Neural progenitor cell (in vitro differentiated cells): ENCODE measurements at regions not wholly inside any gene's neighbourhood (a gene's known extent, or its start where the extent isn't known, plus 50 kb on each side); places are given as distances from the start of the nearest gene placed in this dataset.

Source experiments
- EZH2 ChIP-seq: fragments of 200-600 bp; sonication (generic); IDR thresholded peaks from 2 replicates; pipeline ENCODE4 v1.6.1; 2017; ENCODE audit warnings: antibody characterized with exemption, mild to moderate bottlenecking, moderate library complexity
- TF ChIP-seq, protein P1 (sequence below): fragments of 200-600 bp; sonication (generic); IDR thresholded peaks from 2 replicates; pipeline ENCODE4 v1.5.1; 2017; ENCODE audit warnings: antibody characterized with exemption, mild to moderate bottlenecking

DNA sequence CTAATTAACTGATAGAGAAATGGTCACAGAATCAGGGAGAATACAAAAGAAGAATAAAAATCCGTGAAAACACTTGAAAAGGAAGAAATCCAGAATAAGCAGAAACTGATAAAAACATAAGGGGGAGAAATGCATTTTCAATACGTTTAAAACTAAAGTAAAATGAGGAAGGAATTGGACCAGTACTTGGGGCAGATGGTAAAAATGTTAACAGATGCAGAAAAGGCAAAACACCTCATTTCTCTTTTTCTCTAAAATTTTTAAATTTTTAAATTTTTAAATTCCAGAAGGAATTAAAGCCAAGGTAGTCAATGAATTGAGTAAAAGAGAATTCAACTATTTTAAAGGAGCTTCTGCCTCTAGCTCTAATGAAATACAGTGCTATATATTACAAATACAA is 353.9 kb downstream of the METTL4 start:
- TF ChIP-seq, protein P1, sequence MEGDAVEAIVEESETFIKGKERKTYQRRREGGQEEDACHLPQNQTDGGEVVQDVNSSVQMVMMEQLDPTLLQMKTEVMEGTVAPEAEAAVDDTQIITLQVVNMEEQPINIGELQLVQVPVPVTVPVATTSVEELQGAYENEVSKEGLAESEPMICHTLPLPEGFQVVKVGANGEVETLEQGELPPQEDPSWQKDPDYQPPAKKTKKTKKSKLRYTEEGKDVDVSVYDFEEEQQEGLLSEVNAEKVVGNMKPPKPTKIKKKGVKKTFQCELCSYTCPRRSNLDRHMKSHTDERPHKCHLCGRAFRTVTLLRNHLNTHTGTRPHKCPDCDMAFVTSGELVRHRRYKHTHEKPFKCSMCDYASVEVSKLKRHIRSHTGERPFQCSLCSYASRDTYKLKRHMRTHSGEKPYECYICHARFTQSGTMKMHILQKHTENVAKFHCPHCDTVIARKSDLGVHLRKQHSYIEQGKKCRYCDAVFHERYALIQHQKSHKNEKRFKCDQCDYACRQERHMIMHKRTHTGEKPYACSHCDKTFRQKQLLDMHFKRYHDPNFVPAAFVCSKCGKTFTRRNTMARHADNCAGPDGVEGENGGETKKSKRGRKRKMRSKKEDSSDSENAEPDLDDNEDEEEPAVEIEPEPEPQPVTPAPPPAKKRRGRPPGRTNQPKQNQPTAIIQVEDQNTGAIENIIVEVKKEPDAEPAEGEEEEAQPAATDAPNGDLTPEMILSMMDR, result no peak
- no peak for TF ChIP-seq EZH2
